OCI-LY1 (cell line): ENCODE measurements at regions not wholly inside any gene's neighbourhood (a gene's known extent, or its start where the extent isn't known, plus 50 kb on each side); places are given as distances from the start of the nearest gene placed in this dataset.

Experiments
- H2AFZ ChIP-seq: fragments of 200-600 bp; sonication (generic), shearing (Covaris generic); 2 replicates; pipeline ENCODE4 v1.6.0; 2014; ENCODE audit warnings: antibody characterized with exemption, mild to moderate bottlenecking, low read length
- H3F3A ChIP-seq: fragments of 200-600 bp; sonication (generic), shearing (Covaris generic); 2 replicates; pipeline ENCODE4 v1.6.0; 2014; ENCODE audit warnings: mild to moderate bottlenecking, antibody characterized with exemption, low read length, moderate library complexity; ENCODE audit not compliant: insufficient read depth
- H3K27ac ChIP-seq: fragments of 200-600 bp; sonication (generic); 2 replicates; pipeline ENCODE4 v1.5.1; 2014; ENCODE audit warnings: low read length, mixed run types, mild to moderate bottlenecking, low read depth; ENCODE audit not compliant: poor library complexity, severe bottlenecking
- H3K27me3 ChIP-seq: fragments of 200-600 bp; sonication (generic); 2 replicates; pipeline ENCODE4 v1.6.0; 2014; ENCODE audit warnings: antibody characterized with exemption, mild to moderate bottlenecking, low read length, moderate library complexity; ENCODE audit not compliant: insufficient read depth
- H3K36me3 ChIP-seq: fragments of 200-600 bp; sonication (generic); 2 replicates; pipeline ENCODE4 v1.6.1; 2014; ENCODE audit warnings: mild to moderate bottlenecking, antibody characterized with exemption, low read length, moderate library complexity, mixed read lengths; ENCODE audit not compliant: insufficient read depth
- H3K4me1 ChIP-seq: fragments of 200-600 bp; sonication (generic); 2 replicates; pipeline ENCODE4 v1.5.1; 2014; ENCODE audit warnings: mild to moderate bottlenecking, low read length, moderate library complexity; ENCODE audit not compliant: insufficient read depth, severe bottlenecking
- H3K4me2 ChIP-seq: fragments of 200-600 bp; sonication (generic), shearing (Covaris generic); 2 replicates; pipeline ENCODE4 v1.6.1; 2014; ENCODE audit warnings: low read length
- H3K4me3 ChIP-seq: fragments of 200-600 bp; sonication (generic); 2 replicates; pipeline ENCODE4 v1.5.1; 2014; ENCODE audit warnings: low read length, low read depth, mild to moderate bottlenecking, mixed read lengths; ENCODE audit not compliant: poor library complexity, severe bottlenecking
- H3K79me2 ChIP-seq: fragments of 200-600 bp; shearing (Covaris generic); 2 replicates; pipeline ENCODE4 v1.6.1; 2016; ENCODE audit warnings: mixed run types, low read length, mixed read lengths; ENCODE audit not compliant: insufficient read depth
- H3K9ac ChIP-seq: fragments of 200-600 bp; sonication (generic), shearing (Covaris generic); 2 replicates; pipeline ENCODE4 v1.6.1; 2014; ENCODE audit warnings: mild to moderate bottlenecking, low read length, mixed read lengths
- H3K9me2 ChIP-seq: fragments of 200-600 bp; sonication (generic), shearing (Covaris generic); 2 replicates; pipeline ENCODE4 v1.6.1; 2014; ENCODE audit warnings: low read depth, mild to moderate bottlenecking, low read length, mixed read lengths
- H3K9me3 ChIP-seq: fragments of 200-600 bp; shearing (Covaris generic); 2 replicates; pipeline ENCODE4 v1.6.1; 2014; ENCODE audit warnings: low read length, mixed read lengths
- H4K20me1 ChIP-seq: fragments of 200-600 bp; sonication (generic), shearing (Covaris generic); 2 replicates; pipeline ENCODE4 v1.6.0; 2016; ENCODE audit warnings: mild to moderate bottlenecking, low read length; ENCODE audit not compliant: insufficient read depth
- EZH2 ChIP-seq: fragments of 200-600 bp; sonication (generic), shearing (Covaris generic); IDR thresholded peaks from 2 replicates; pipeline ENCODE4 v1.8.0; 2017; ENCODE audit warnings: borderline replicate concordance, mixed run types, mild to moderate bottlenecking, antibody characterized with exemption, low read length, moderate library complexity, mixed read lengths
- TF ChIP-seq, protein P1 (sequence below): fragments of 200-600 bp; sonication (generic), shearing (Covaris generic); IDR thresholded peaks from 2 replicates; pipeline ENCODE4 v1.5.1; 2017; ENCODE audit warnings: mild to moderate bottlenecking, antibody characterized with exemption, low read length, moderate library complexity, mixed read lengths

DNA sequence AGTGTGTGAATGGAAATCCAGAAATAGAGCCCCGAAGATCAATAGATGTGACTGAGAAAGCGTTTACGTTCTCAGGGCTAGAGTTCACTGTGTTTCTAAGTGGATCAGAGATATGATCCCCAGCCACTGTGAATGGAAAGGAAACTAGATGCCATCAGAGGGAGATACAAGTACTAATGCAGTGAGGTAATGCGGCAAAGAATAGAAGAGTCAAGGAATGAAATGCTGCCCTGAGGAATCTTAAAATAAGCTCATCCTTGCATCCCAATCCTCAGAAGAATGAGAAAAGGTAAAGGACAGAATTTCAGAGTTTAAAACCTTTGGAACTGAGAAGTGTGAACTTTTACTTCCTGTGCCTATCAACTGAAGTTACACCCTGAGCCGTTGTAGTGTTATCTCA is 165.5 kb upstream of the ESRRG start:
- no peaks in the 10 kb centered on the region for H3K79me2 ChIP-seq
- H3K9me3 ChIP-seq: no peaks in the 10 kb centered on the region
- H3K27ac ChIP-seq: no peak overlapping the region
- no peak overlapping the region for H3K4me3 ChIP-seq
- H3K27me3 ChIP-seq: no peaks in the 10 kb centered on the region
- H3K9me2 ChIP-seq: no peaks in the 10 kb centered on the region
- no peak overlapping the region for H3K9ac ChIP-seq
- H3K4me2 ChIP-seq: no peak overlapping the region
- no peaks in the 10 kb centered on the region for H4K20me1 ChIP-seq
- no peaks in the 10 kb centered on the region for H3F3A ChIP-seq
- no peaks in the 10 kb centered on the region for H3K4me1 ChIP-seq
- H3K36me3 ChIP-seq: no peaks in the 10 kb centered on the region
- TF ChIP-seq, protein P1, sequence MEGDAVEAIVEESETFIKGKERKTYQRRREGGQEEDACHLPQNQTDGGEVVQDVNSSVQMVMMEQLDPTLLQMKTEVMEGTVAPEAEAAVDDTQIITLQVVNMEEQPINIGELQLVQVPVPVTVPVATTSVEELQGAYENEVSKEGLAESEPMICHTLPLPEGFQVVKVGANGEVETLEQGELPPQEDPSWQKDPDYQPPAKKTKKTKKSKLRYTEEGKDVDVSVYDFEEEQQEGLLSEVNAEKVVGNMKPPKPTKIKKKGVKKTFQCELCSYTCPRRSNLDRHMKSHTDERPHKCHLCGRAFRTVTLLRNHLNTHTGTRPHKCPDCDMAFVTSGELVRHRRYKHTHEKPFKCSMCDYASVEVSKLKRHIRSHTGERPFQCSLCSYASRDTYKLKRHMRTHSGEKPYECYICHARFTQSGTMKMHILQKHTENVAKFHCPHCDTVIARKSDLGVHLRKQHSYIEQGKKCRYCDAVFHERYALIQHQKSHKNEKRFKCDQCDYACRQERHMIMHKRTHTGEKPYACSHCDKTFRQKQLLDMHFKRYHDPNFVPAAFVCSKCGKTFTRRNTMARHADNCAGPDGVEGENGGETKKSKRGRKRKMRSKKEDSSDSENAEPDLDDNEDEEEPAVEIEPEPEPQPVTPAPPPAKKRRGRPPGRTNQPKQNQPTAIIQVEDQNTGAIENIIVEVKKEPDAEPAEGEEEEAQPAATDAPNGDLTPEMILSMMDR: no peak
- no peak for TF ChIP-seq EZH2
- no peak overlapping the region for H2AFZ ChIP-seq

DNA sequence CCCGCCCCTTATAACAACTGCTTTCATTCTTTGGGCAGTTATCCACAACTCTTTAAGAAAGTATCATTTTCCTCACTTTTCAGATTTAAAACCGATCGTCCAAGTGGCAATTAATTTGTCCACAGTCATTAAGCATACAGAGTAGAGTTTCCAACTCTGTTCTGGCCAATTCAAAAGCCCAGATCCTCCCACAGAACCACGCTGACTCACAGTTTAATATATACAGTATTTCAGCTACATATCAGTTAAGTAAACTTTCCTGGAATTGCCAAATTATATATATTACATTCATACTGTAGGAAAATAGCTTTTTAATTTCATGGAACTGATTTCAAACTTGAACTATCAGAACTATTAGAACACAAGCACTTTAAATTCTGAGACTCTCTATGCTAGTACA is 163.8 kb upstream of the ESRRG start:
- H3K27me3 ChIP-seq: no peaks in the 10 kb centered on the region
- H2AFZ ChIP-seq: no peak overlapping the region
- no peaks in the 10 kb centered on the region for H3K9me3 ChIP-seq
- no peak overlapping the region for H3K4me2 ChIP-seq
- no peaks in the 10 kb centered on the region for H3K79me2 ChIP-seq
- H3K9ac ChIP-seq: no peak overlapping the region
- no peaks in the 10 kb centered on the region for H3F3A ChIP-seq
- no peaks in the 10 kb centered on the region for H3K9me2 ChIP-seq
- no peak for TF ChIP-seq EZH2
- TF ChIP-seq, protein P1: no peak
- H4K20me1 ChIP-seq: no peaks in the 10 kb centered on the region
- H3K36me3 ChIP-seq: no peaks in the 10 kb centered on the region
- H3K4me3 ChIP-seq: no peak overlapping the region
- H3K27ac ChIP-seq: no peak overlapping the region
- no peaks in the 10 kb centered on the region for H3K4me1 ChIP-seq

DNA sequence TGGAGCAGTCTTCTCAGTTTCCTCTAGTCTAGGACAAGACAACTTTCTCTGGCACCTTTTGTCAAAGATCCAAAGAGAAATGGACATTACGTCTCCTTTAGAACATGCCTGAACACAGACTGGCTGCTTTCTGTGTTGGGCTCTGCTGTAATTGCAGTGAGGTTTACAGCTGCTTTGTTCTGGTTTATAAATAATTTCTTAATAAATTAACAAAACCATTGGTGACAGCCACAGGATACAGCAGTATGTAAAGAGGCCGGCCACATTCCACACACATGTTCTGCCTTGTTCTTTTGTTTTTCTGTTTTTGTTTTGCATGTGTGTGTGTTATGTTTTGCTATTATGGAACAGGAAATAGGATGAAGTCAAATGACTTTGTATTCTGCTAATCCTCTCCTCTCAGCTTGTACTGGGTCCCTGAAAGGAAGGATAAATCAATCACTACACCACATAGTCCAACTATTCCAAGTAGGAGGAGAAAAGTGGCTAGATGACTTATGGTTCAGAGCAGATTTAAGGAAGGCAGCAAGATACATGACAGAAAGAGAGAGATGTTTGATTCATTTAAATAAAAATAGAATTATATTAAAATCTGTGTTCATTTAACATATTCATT is 161.5 kb upstream of the ESRRG start:
- TF ChIP-seq, protein P1: no peak
- no peak for TF ChIP-seq EZH2
- Histone ChIP-seq H3K36me3 (no peaks in the 10 kb centered on the region), H3K27me3 (no peaks in the 10 kb centered on the region), H3K27ac (no peak overlapping the region), H4K20me1 (no peaks in the 10 kb centered on the region), H3K4me2 (no peak overlapping the region), H3K79me2 (no peaks in the 10 kb centered on the region), H3F3A (no peaks in the 10 kb centered on the region), H3K9ac (no peak overlapping the region), H3K9me3 (no peaks in the 10 kb centered on the region), H3K4me3 (no peak overlapping the region), H3K9me2 (no peaks in the 10 kb centered on the region), H3K4me1 (no peaks in the 10 kb centered on the region), H2AFZ (no peak overlapping the region)
